ENCODE measurements at regions not wholly inside any gene's neighbourhood (a gene's known extent, or its start where the extent isn't known, plus 50 kb on each side); places are given as distances from the start of the nearest gene placed in this dataset.

DNA sequence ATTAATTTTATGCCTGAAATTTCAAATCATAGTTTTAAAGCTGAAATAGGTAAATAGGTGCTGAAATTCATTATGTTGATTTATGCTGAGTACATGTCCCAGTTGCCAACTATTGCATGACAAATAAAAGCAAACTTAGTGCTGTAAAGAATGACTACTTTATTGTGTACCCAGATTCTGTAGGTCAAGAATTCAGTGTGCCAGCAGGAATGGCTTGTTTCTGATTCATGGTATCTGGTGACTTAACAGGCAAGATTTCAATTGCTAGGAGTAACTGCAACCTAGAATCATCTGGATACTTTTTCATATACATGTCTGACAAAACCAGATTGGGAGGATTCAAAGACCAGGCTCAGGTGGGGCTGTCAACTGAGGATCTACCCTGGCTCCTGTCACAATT lies 678.4 kb upstream of the ADAMTS5 start:
- H3K9me3 ChIP-seq (ENCODE audit: insufficient read depth, low read depth, low read length): no peaks in the 10 kb centered on the region
- no peak overlapping the region for H3K9ac ChIP-seq (ENCODE audit: low read depth, low read length, poor library complexity, severe bottlenecking)
- H2AFZ ChIP-seq (ENCODE audit: low read length): no peak overlapping the region

DNA sequence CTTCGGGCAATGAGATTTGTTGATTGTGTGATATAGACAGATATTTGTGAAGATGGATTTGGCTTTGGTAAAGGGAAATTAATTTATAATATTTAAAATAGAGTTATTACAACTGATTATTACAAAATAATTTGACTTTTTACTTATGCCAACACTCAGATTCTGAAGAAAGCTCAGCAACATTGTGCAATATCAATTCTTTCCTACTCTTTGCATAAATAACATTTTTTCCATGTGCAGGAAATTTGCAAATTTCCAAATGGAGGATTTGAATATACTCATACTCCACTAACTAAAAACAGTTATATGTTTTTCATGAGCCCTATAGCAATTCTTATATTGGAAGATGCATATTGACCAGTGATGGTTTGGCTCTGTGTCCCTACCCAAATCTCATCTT lies 676.4 kb upstream of the ADAMTS5 start:
- H4K20me1 ChIP-seq (ENCODE audit: insufficient read depth, low read length, poor library complexity, severe bottlenecking): no peaks in the 10 kb centered on the region
- TF ChIP-seq EZH2phosphoT487 (IDR thresholded peaks at IDR 0.05; ENCODE audit: borderline replicate concordance): no peak
- TF ChIP-seq, protein P1, sequence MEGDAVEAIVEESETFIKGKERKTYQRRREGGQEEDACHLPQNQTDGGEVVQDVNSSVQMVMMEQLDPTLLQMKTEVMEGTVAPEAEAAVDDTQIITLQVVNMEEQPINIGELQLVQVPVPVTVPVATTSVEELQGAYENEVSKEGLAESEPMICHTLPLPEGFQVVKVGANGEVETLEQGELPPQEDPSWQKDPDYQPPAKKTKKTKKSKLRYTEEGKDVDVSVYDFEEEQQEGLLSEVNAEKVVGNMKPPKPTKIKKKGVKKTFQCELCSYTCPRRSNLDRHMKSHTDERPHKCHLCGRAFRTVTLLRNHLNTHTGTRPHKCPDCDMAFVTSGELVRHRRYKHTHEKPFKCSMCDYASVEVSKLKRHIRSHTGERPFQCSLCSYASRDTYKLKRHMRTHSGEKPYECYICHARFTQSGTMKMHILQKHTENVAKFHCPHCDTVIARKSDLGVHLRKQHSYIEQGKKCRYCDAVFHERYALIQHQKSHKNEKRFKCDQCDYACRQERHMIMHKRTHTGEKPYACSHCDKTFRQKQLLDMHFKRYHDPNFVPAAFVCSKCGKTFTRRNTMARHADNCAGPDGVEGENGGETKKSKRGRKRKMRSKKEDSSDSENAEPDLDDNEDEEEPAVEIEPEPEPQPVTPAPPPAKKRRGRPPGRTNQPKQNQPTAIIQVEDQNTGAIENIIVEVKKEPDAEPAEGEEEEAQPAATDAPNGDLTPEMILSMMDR (conservative IDR thresholded peaks at IDR 0.05; ENCODE audit: low read length): no peak
- H3K9me3 ChIP-seq (ENCODE audit: insufficient read depth, low read depth, low read length): no peaks in the 10 kb centered on the region
- H3K36me3 ChIP-seq (ENCODE audit: insufficient read depth, low read length): no peaks in the 10 kb centered on the region
- H3K27me3 ChIP-seq (ENCODE audit: insufficient read depth, low read length, poor library complexity, severe bottlenecking): no peaks in the 10 kb centered on the region
- no peak overlapping the region for H3K4me3 ChIP-seq (ENCODE audit: low read length, poor library complexity, severe bottlenecking)
- no peak overlapping the region for H2AFZ ChIP-seq (ENCODE audit: low read length)
- H3K4me1 ChIP-seq (ENCODE audit: insufficient read depth, low read length, poor library complexity, severe bottlenecking): no peaks in the 10 kb centered on the region
- no peaks in the 10 kb centered on the region for H3F3A ChIP-seq (ENCODE audit: low read depth)
- H3K79me2 ChIP-seq (ENCODE audit: insufficient read depth, low read length): no peaks in the 10 kb centered on the region
- H3K4me2 ChIP-seq (ENCODE audit: low read depth, low read length, poor library complexity, severe bottlenecking): no peak overlapping the region
- no peak overlapping the region for H3K9ac ChIP-seq (ENCODE audit: low read depth, low read length, poor library complexity, severe bottlenecking)
- H3K9me2 ChIP-seq (replicated peaks; ENCODE audit: low read depth, low read length): no peaks in the 10 kb centered on the region; the same call in 1 of the 2 replicates

More for the DNA sequence above, 678.4 kb upstream of the ADAMTS5 start:
- H3K4me1 ChIP-seq (ENCODE audit: insufficient read depth, low read length, poor library complexity, severe bottlenecking): no peaks in the 10 kb centered on the region
- TF ChIP-seq, protein P1 (conservative IDR thresholded peaks at IDR 0.05; ENCODE audit: low read length): no peak
- no peak for TF ChIP-seq EZH2phosphoT487 (IDR thresholded peaks at IDR 0.05; ENCODE audit: borderline replicate concordance)
- no peaks in the 10 kb centered on the region; the same call in 1 of the 2 replicates for H3K9me2 ChIP-seq (replicated peaks; ENCODE audit: low read depth, low read length)
- H3F3A ChIP-seq (ENCODE audit: low read depth): no peaks in the 10 kb centered on the region
- no peaks in the 10 kb centered on the region for H3K27me3 ChIP-seq (ENCODE audit: insufficient read depth, low read length, poor library complexity, severe bottlenecking)
- H3K4me2 ChIP-seq (ENCODE audit: low read depth, low read length, poor library complexity, severe bottlenecking): no peak overlapping the region
- no peaks in the 10 kb centered on the region for H3K36me3 ChIP-seq (ENCODE audit: insufficient read depth, low read length)
- H3K4me3 ChIP-seq (ENCODE audit: low read length, poor library complexity, severe bottlenecking): no peak overlapping the region
- no peaks in the 10 kb centered on the region for H3K79me2 ChIP-seq (ENCODE audit: insufficient read depth, low read length)
- H4K20me1 ChIP-seq (ENCODE audit: insufficient read depth, low read length, poor library complexity, severe bottlenecking): no peaks in the 10 kb centered on the region

DNA sequence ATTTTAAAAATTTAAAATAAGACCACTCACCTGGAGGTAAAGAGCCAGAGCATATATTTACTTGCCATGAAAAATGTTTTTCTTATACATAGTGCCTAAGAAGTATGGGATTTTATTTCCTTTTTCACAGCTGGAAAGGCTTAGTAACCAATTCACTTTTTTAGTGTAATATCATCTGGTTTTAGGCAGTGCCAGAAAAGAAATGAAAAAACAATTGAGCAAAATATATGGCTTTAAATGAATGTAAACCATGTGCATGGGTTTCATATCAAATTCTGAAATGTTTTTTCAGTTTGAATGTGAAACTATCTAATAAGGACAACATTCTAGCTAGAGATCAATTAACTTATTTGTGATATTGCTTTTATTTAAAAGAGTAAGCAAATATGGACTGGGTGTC lies 672.4 kb upstream of the ADAMTS5 start:
- Histone ChIP-seq H2AFZ (ENCODE audit: low read length) (no peak overlapping the region), H3K36me3 (ENCODE audit: insufficient read depth, low read length) (no peaks in the 10 kb centered on the region), H3K4me1 (ENCODE audit: insufficient read depth, low read length, poor library complexity, severe bottlenecking) (no peaks in the 10 kb centered on the region), H3K79me2 (ENCODE audit: insufficient read depth, low read length) (no peaks in the 10 kb centered on the region), H3K9me3 (ENCODE audit: insufficient read depth, low read depth, low read length) (no peaks in the 10 kb centered on the region), H3K4me3 (ENCODE audit: low read length, poor library complexity, severe bottlenecking) (no peak overlapping the region), H3K9ac (ENCODE audit: low read depth, low read length, poor library complexity, severe bottlenecking) (no peak overlapping the region), H3K9me2 (replicated peaks; ENCODE audit: low read depth, low read length) (no peaks in the 10 kb centered on the region), H4K20me1 (ENCODE audit: insufficient read depth, low read length, poor library complexity, severe bottlenecking) (no peaks in the 10 kb centered on the region), H3F3A (ENCODE audit: low read depth) (no peaks in the 10 kb centered on the region), H3K27me3 (ENCODE audit: insufficient read depth, low read length, poor library complexity, severe bottlenecking) (no peaks in the 10 kb centered on the region), H3K4me2 (ENCODE audit: low read depth, low read length, poor library complexity, severe bottlenecking) (no peak overlapping the region)
- TF ChIP-seq EZH2phosphoT487 (IDR thresholded peaks at IDR 0.05; ENCODE audit: borderline replicate concordance): no peak
- TF ChIP-seq, protein P1 (conservative IDR thresholded peaks at IDR 0.05; ENCODE audit: low read length): no peak

All from Loucy (cell line).